Muscle layer of duodenum (tissue), 2 donors: ENCODE measurements at regions not wholly inside any gene's neighbourhood (a gene's known extent, or its start where the extent isn't known, plus 50 kb on each side); places are given as distances from the start of the nearest gene placed in this dataset.

Experiments used
- H3K27ac ChIP-seq: one replicate; pipeline ENCODE4 v1.7.0; 2013; ENCODE audit warnings: mild to moderate bottlenecking, low read length
- H3K27me3 ChIP-seq: one replicate; pipeline ENCODE4 v1.7.0; 2013; ENCODE audit warnings: low read depth, mild to moderate bottlenecking, control low read depth, low read length
- H3K36me3 ChIP-seq, 2 donors: one replicate each; pipeline ENCODE4 v1.7.0; 2013; ENCODE audit warnings: low read length in 2 of 2, control low read depth in 1 of 2, mild to moderate bottlenecking in 1 of 2; ENCODE audit not compliant: insufficient read depth in 2 of 2, control insufficient read depth in 1 of 2
- H3K4me1 ChIP-seq, 2 donors: one replicate each; pipeline ENCODE4 v1.7.0; 2013; ENCODE audit warnings: low read length in 2 of 2, mild to moderate bottlenecking in 2 of 2, control low read depth in 1 of 2, moderate library complexity in 1 of 2; ENCODE audit not compliant: insufficient read depth in 2 of 2, control insufficient read depth in 1 of 2
- H3K4me3 ChIP-seq, 2 donors: one replicate each; pipeline ENCODE4 v1.7.0; 2013; ENCODE audit warnings: low read length in 2 of 2, low read depth in 1 of 2, mild to moderate bottlenecking in 1 of 2
- H3K9me3 ChIP-seq, 2 donors: one replicate each; pipeline ENCODE4 v1.7.0; 2013; ENCODE audit warnings: low read length in 2 of 2, control low read depth in 1 of 2, mild to moderate bottlenecking in 1 of 2; ENCODE audit not compliant: control insufficient read depth in 1 of 2
- donor health status: healthy.

GRCh38 chr16:73879621-73880020 lies 417.0 kb upstream of the PSMD7 start:
- Histone ChIP-seq H3K27ac (no peak overlapping the region), H3K27me3 (no peaks in the 10 kb centered on the region), H3K36me3 (no peaks in the 10 kb centered on the region), H3K4me3 (no peak overlapping the region), H3K9me3 (no peaks in the 10 kb centered on the region), H3K4me1 (no peaks in the 10 kb centered on the region)

GRCh38 chr16:73878611-73879010 lies 418.0 kb upstream of the PSMD7 start:
- no peaks in the 10 kb centered on the region for H3K36me3 ChIP-seq
- no peak overlapping the region for H3K4me3 ChIP-seq
- no peaks in the 10 kb centered on the region for H3K9me3 ChIP-seq
- H3K27ac ChIP-seq: no peak overlapping the region
- no peaks in the 10 kb centered on the region for H3K27me3 ChIP-seq
- no peaks in the 10 kb centered on the region for H3K4me1 ChIP-seq

DNA sequence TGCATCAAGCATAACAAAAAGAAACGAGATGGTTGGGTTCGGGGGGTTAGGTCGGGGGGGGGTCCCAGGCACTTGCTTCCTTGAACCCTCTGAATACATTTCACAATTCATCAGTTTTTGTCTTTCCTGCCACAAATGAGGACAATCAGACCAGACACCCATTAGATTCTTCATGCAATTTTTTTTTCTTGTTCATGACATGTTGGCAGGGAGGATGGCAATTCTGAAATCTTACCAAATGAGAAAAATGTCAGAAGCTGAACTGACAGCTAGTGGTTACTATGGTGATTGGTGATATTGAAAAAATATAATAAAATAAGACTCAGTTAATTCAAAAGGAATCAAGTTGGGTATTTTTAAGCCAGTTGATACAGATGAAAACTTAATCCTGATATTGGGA lies 419.5 kb upstream of the PSMD7 start:
- Histone ChIP-seq H3K36me3 (no peaks in the 10 kb centered on the region), H3K9me3 (no peaks in the 10 kb centered on the region), H3K4me3 (no peak overlapping the region), H3K4me1 (no peaks in the 10 kb centered on the region), H3K27me3 (no peaks in the 10 kb centered on the region), H3K27ac (no peak overlapping the region)

- H3K27ac ChIP-seq: no peak overlapping the region
- no peaks in the 10 kb centered on the region for H3K9me3 ChIP-seq
- no peaks in the 10 kb centered on the region for H3K4me1 ChIP-seq
- H3K27me3 ChIP-seq: no peaks in the 10 kb centered on the region
- H3K4me3 ChIP-seq: no peak overlapping the region
- no peaks in the 10 kb centered on the region for H3K36me3 ChIP-seq
Measured at GRCh38 chr16:73875996-73876690, 420.5 kb upstream of the PSMD7 start.

GRCh38 chr16:73874324-73874723 lies 422.3 kb upstream of the PSMD7 start:
- no peak overlapping the region for H3K27ac ChIP-seq

DNA sequence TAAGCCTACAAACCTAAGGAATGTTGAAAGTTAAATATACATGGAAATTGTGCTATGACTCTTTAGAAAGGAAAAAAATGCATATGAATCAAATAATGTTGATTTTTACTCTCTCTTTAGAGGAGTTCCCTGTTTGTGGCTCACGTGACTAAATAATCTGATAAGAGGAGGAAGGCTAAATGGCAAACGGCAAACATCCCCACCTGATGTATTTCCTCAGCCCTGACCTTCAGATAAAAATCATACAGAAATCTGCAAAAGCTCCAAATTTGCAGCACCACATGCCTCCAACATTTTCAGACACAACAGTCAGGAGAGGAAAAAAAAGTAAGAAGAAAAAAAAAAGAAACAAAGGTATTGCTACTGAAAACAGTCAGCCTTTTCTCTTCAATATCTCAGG lies 423.0 kb upstream of the PSMD7 start:
- Histone ChIP-seq H3K9me3 (no peaks in the 10 kb centered on the region), H3K36me3 (no peaks in the 10 kb centered on the region), H3K4me1 (no peaks in the 10 kb centered on the region), H3K4me3 (no peak overlapping the region), H3K27me3 (no peaks in the 10 kb centered on the region), H3K27ac (no peak overlapping the region)

More at GRCh38 chr16:73874324-73874723, 422.3 kb upstream of the PSMD7 start:
- Histone ChIP-seq H3K4me1 (no peaks in the 10 kb centered on the region), H3K4me3 (no peak overlapping the region), H3K27me3 (no peaks in the 10 kb centered on the region), H3K36me3 (no peaks in the 10 kb centered on the region), H3K9me3 (no peaks in the 10 kb centered on the region)

GRCh38 chr16:73872856-73873255 lies 423.8 kb upstream of the PSMD7 start:
- no peaks in the 10 kb centered on the region for H3K4me1 ChIP-seq
- H3K27ac ChIP-seq: no peak overlapping the region
- no peaks in the 10 kb centered on the region for H3K9me3 ChIP-seq
- no peak overlapping the region for H3K4me3 ChIP-seq
- H3K36me3 ChIP-seq: no peaks in the 10 kb centered on the region
- no peaks in the 10 kb centered on the region for H3K27me3 ChIP-seq

DNA sequence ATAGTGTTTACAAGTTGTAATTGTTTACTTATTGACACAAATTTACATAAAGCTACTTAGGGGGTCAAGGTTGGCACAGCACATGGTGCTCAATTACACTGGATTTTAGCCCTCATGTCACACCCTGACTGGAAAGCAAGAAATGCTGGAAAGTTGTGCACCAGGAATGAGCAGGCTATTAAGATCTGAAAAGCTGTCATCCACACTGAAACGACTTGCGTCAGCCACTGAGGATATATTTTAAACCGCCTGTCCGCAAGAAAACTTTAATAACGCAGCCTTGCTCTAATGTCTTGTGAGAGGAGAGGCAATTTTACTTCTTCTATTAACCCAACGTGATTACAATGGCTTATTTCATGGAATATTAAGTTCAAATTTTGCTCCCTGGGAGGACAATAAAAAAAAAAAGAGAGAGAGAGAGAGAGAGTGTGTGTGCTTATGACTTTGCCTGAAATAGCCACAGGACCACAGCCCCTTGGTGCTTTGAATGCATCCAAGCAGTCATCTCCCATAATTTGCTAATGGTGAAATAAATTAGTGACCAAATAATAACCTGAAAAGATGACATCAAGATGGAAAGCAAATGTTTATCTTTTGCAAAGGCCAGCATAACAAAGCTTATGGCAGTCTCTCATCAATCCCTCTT lies 425.4 kb upstream of the PSMD7 start:
- Histone ChIP-seq H3K4me1 (no peaks in the 10 kb centered on the region), H3K27me3 (no peaks in the 10 kb centered on the region), H3K4me3 (no peak overlapping the region), H3K36me3 (no peaks in the 10 kb centered on the region), H3K9me3 (no peaks in the 10 kb centered on the region), H3K27ac (no peak overlapping the region)

DNA sequence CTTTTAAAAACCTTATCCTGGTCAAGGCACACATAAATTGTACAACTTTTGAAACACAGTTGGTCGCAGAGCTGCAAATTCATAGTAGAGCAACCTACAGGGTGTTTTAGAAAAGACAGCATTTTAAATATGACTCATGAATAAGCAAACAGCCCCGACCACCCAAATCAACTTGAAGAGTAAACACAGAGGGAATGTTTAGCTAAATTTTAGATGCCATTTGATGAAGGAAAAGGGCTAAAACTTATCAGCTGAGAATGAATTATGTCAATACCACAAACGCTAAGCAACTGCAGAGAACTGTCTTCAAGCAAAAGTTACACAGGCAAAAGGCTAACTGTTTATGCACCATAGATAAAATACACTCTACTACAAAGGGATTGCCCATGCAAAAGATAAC lies 427.5 kb upstream of the PSMD7 start:
- H3K4me3 ChIP-seq: no peak overlapping the region
- no peak overlapping the region for H3K27ac ChIP-seq

DNA sequence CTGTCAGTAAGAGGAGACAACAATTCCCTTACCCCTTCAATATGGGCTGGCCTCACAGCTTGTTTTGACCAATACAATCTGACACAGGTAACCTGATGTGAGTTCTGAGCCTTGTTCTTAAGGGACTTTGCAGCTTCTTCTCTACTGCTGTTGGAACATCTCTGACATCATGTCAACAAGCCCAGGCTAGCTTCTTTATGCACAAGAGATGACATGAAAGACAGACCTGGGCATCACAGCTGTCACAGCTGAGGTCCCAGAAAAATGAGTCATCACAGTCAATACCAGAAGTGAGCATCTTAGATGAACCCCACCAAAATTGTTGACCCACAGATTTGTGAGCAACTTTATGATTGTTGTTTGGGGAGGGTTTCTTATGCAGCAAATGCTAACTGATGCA lies 431.7 kb upstream of the PSMD7 start:
- H3K4me3 ChIP-seq: no peak overlapping the region
- H3K36me3 ChIP-seq: no peaks in the 10 kb centered on the region
- H3K27ac ChIP-seq: no peak overlapping the region
- no peaks in the 10 kb centered on the region for H3K4me1 ChIP-seq
- no peaks in the 10 kb centered on the region for H3K9me3 ChIP-seq
- H3K27me3 ChIP-seq: no peaks in the 10 kb centered on the region

More for the DNA sequence above, 427.5 kb upstream of the PSMD7 start:
- Histone ChIP-seq H3K27me3 (no peaks in the 10 kb centered on the region), H3K36me3 (no peaks in the 10 kb centered on the region), H3K9me3 (no peaks in the 10 kb centered on the region), H3K4me1 (no peaks in the 10 kb centered on the region)

DNA sequence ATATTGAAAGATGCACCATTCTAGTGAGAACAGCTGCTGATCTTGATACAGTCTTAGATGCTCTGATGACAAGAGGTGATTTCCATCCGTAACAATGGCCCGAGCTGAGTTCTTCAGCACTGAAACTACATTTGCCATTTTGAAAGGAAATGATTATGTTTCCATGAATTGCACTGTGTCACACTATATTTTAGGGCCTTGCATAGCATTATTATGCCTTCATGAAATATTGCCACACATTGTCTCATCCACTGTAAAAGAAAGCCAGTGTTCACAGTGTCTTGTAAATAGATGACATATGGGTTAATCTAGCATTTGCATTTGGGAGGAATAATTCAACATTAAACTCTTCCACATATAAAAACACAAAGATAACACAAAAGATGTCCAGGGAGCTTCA lies 438.3 kb upstream of the PSMD7 start:
- H3K27ac ChIP-seq: no peak overlapping the region
- H3K4me1 ChIP-seq: no peaks in the 10 kb centered on the region
- no peaks in the 10 kb centered on the region for H3K27me3 ChIP-seq
- H3K9me3 ChIP-seq: no peaks in the 10 kb centered on the region
- H3K36me3 ChIP-seq: no peaks in the 10 kb centered on the region
- no peak overlapping the region for H3K4me3 ChIP-seq

GRCh38 chr16:73853968-73854367 lies 442.6 kb upstream of the PSMD7 start:
- Histone ChIP-seq H3K36me3 (no peaks in the 10 kb centered on the region), H3K9me3 (no peaks in the 10 kb centered on the region), H3K4me3 (no peak overlapping the region), H3K27me3 (no peaks in the 10 kb centered on the region), H3K4me1 (no peaks in the 10 kb centered on the region), H3K27ac (no peak overlapping the region)
